HepG2 (cell line): ENCODE measurements at regions not wholly inside any gene's neighbourhood (a gene's known extent, or its start where the extent isn't known, plus 50 kb on each side); places are given as distances from the start of the nearest gene placed in this dataset.

Experiments
- CTCF ChIP-seq: sonication (generic); formaldehyde crosslinking; IDR thresholded peaks from 2 replicates; pipeline ENCODE4 v1.5.0; 2020; ENCODE audit warnings: mild to moderate bottlenecking, missing genetic modification reagents, moderate library complexity
- HNF1A ChIP-seq, 2 experiments: sonication (generic) in 1 of 2; formaldehyde crosslinking in 1 of 2; IDR thresholded peaks; 2 replicates each; pipeline versions ENCODE4 v1.4.0 to v1.6.1; 2016 to 2020; ENCODE audit warnings: borderline replicate concordance in 1 of 2, low read depth in 1 of 2, mild to moderate bottlenecking in 1 of 2, missing genetic modification reagents in 1 of 2
- RFX5 ChIP-seq: IDR thresholded peaks from 2 replicates; pipeline ENCODE4 v1.6.1; 2011; ENCODE audit warnings: low read depth, low read length, improper control_type of control experiment
- RNF2 ChIP-seq: fragments of 450-650 bp; conservative IDR thresholded peaks from 2 replicates; pipeline ENCODE4 v1.6.1; 2016; ENCODE audit warnings: low read depth
- TAF1 ChIP-seq: sonication (generic); formaldehyde crosslinking; IDR thresholded peaks from 2 replicates; pipeline ENCODE4 v1.4.0; 2020; ENCODE audit warnings: missing genetic modification reagents
- ZNF121 ChIP-seq: sonication (generic); formaldehyde crosslinking; IDR thresholded peaks from 2 replicates; pipeline ENCODE4 v1.5.0; 2020; ENCODE audit warnings: mild to moderate bottlenecking, missing genetic modification reagents
- ZNF580 ChIP-seq: IDR thresholded peaks from 2 replicates; pipeline ENCODE4 v1.6.1; 2016; ENCODE audit warnings: low read depth, borderline replicate concordance
- ZNF747 ChIP-seq: sonication (generic); formaldehyde crosslinking; IDR thresholded peaks from 2 replicates; pipeline ENCODE4 v1.8.1; 2023; ENCODE audit warnings: missing genetic modification reagents, mild to moderate bottlenecking, borderline replicate concordance
- ZNF780A ChIP-seq: sonication (generic); formaldehyde crosslinking; IDR thresholded peaks from 2 replicates; pipeline ENCODE4 v1.8.0; 2022; ENCODE audit warnings: mild to moderate bottlenecking, missing genetic modification reagents, moderate library complexity

GRCh38 chr9:71361357-71361756 is 239.9 kb upstream of the TRPM3 start:
- TF ChIP-seq ZNF747 (CRISPR knock-in tag) (no peak), ZNF780A (CRISPR knock-in tag) (no peak), CTCF (no peak), RNF2 (no peak), TAF1 (CRISPR knock-in tag) (no peak), ZNF580 (CRISPR knock-in tag) (no peak), ZNF121 (CRISPR knock-in tag) (no peak), RFX5 (no peak), HNF1A (IDR thresholded peaks at IDR 0.05; ENCODE audit: low read depth) (no peak), HNF1A (CRISPR knock-in tag; IDR thresholded peaks at IDR 0.05; ENCODE audit: borderline replicate concordance) (no peak)
